ENCODE measurements at regions not wholly inside any gene's neighbourhood (a gene's known extent, or its start where the extent isn't known, plus 50 kb on each side); places are given as distances from the start of the nearest gene placed in this dataset.

DNA sequence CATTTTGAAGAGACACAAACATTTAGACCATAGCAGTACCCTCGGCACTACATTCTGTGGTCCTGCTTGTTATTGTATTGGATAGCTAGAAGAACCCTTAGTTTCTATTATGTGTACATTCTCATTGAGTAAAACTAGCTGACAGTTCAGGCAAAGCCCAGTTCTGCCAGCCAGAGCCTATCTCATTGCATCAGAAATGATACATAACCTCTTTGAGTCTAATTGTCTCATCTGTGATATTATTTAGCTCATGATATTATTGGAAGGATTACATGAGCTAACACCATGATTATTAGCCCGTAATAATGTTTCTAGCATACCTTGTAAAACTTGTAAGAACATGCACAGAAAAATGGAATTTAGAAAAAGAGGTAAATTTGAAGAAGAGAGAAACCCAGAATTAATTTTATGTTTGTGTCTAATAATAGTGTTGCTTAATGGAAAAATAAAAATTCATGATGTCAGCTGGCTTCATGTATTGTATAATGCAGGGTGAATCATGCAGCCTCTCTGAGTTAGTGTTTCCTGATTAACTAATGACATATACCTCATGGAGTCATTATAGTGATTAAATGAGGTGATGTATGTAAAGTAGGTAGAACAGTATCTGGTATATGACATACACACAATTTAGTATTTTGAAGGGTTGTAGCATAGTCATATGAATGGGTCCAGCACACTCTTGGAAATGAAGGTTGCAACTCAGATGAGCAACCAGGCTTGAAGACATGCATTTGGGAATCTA is 339.4 kb upstream of the GRM7 start:
- H3K4me3 ChIP-seq (ENCODE audit: low read depth, low read length): no peak overlapping the region
- TF ChIP-seq, protein P1, sequence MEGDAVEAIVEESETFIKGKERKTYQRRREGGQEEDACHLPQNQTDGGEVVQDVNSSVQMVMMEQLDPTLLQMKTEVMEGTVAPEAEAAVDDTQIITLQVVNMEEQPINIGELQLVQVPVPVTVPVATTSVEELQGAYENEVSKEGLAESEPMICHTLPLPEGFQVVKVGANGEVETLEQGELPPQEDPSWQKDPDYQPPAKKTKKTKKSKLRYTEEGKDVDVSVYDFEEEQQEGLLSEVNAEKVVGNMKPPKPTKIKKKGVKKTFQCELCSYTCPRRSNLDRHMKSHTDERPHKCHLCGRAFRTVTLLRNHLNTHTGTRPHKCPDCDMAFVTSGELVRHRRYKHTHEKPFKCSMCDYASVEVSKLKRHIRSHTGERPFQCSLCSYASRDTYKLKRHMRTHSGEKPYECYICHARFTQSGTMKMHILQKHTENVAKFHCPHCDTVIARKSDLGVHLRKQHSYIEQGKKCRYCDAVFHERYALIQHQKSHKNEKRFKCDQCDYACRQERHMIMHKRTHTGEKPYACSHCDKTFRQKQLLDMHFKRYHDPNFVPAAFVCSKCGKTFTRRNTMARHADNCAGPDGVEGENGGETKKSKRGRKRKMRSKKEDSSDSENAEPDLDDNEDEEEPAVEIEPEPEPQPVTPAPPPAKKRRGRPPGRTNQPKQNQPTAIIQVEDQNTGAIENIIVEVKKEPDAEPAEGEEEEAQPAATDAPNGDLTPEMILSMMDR (IDR thresholded peaks at IDR 0.05; ENCODE audit: borderline replicate concordance, insufficient read depth, low read depth, low read length): no peak

DNA sequence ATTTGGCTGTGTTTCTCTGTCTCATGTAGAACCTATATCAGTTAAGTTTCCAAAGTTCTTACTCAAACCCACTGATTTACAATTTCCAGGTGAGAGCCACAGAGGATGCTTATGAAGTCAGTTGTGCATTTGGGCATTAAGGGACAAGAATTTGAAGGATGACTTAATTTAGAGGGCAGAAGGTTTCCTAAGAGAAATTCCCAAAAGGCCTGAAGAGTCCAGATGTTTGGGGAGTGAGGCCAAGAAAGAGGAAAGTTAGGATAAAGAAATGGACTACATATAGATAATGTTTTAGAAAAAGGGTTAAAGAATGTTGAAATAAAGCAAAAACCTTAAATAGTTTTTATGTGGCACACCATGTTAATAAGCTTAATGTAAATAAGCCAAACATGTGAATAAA is 338.7 kb upstream of the GRM7 start:
- TF ChIP-seq, protein P1 (IDR thresholded peaks at IDR 0.05; ENCODE audit: borderline replicate concordance, insufficient read depth, low read depth, low read length): no peak
- no peak overlapping the region for H3K4me3 ChIP-seq (ENCODE audit: low read depth, low read length)

DNA sequence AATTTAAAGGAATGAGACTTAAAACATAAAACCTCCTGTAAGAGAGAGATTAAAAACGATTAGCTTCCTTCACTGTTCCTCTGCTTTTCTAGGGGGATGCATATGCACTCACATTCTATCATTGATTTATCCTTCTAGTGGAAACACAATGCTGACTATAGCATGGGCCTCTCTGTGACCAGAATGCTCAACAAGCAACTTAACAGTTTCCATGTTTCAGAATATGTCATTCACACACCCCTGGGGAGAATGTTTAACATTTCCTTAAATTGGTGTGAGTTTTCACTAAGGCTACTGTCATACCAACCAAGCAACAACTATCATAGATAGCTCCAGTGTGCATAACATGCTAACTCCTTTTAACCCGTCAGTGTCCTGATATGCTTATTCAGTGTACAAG is 337.9 kb upstream of the GRM7 start:
- no peak overlapping the region for H3K4me3 ChIP-seq (ENCODE audit: low read depth, low read length)
- TF ChIP-seq, protein P1 (IDR thresholded peaks at IDR 0.05; ENCODE audit: borderline replicate concordance, insufficient read depth, low read depth, low read length): no peak

DNA sequence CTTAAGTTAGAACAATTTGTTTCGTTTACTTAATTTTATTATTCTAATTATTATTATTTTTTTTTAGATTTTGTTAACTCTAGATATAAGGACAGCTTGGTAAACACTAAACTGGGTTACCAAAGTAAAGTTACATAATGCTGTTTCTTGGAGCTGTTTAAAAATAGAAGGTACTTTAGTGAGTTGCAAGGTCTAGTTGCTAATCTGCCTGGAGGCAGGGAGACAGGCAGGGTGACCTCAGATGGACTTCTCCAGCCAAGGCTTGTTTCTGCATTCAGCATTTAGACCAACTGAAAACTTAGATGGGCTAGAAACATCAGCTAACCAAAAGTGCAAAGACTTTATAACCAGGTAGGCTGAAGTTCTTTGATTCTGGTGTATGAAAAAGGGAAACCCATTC is 336.4 kb upstream of the GRM7 start:
- TF ChIP-seq, protein P1 (IDR thresholded peaks at IDR 0.05; ENCODE audit: borderline replicate concordance, insufficient read depth, low read depth, low read length): no peak
- H3K4me3 ChIP-seq (ENCODE audit: low read depth, low read length): no peak overlapping the region

DNA sequence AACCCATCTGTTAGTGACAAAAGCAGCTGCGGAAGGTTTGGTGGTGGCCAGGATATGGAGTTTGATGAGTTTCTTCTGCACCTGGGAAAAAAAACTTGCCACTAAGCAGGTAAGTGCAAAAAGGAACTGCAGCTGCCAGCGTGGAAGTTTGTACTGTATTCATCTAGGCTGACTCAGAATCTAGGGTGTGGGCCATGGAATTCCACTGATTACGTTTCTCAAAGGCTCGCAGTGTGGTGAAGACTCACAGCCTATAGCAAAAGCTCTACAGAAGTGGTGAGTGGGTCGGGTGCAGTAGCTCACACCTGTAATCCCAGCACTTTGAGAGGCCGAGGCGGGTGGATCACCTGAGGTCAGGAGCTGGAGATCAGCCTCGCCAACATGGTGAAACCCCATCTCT is 334.6 kb upstream of the GRM7 start:
- no peak overlapping the region for H3K4me3 ChIP-seq (ENCODE audit: low read depth, low read length)
- TF ChIP-seq, protein P1 (IDR thresholded peaks at IDR 0.05; ENCODE audit: borderline replicate concordance, insufficient read depth, low read depth, low read length): no peak

DNA sequence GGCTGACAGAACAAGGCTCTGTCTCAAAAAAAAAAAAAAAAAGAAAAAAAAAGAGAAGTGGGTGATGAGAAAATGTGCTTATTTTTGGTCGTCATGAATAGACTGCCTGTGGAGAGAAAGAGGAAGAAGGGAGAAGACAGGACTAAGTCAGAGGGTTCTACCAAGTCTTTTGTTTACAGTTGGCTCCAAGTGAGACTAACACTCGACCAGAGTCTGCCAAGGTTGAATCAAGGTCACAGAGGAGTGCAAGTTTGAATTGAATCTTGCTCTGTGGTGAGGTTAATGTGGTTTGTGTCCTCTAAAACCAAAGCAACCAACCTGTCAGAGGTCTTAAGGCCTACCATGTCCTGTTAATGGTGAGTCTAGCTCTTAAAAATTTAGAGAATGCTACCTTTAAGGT is 334.1 kb upstream of the GRM7 start:
- H3K4me3 ChIP-seq (ENCODE audit: low read depth, low read length): no peak overlapping the region
- TF ChIP-seq, protein P1 (IDR thresholded peaks at IDR 0.05; ENCODE audit: borderline replicate concordance, insufficient read depth, low read depth, low read length): no peak

DNA sequence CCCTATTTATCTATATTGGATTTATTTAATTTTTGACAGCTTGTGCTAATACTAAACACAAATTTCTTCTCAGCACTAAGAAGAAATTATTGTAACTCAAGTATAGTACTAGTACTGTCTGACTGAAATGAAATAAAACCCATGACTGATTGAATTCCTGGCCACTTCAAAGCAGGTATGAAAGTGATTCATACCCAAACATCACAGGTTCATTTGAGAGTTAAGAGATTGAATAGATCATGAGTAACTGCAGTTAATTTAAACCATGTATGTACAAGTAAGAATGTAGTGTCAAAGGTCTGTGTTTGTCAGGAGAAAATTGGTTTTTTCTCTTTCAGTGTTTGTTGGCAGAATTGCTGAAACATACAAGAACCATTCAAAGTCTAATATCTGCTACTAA is 332.0 kb upstream of the GRM7 start:
- TF ChIP-seq, protein P1 (IDR thresholded peaks at IDR 0.05; ENCODE audit: borderline replicate concordance, insufficient read depth, low read depth, low read length): no peak

More for the DNA sequence above, 332.0 kb upstream of the GRM7 start:
- no peak overlapping the region for H3K4me3 ChIP-seq (ENCODE audit: low read depth, low read length)
